ENCODE measurements at regions not wholly inside any gene's neighbourhood (a gene's known extent, or its start where the extent isn't known, plus 50 kb on each side); places are given as distances from the start of the nearest gene placed in this dataset.
"Not testable (repeated sequence)": the region's sequence is repeated elsewhere in the genome, so short reads cannot be mapped to it uniquely, and the experiment has no call there.

GRCh38 chr3:5698851-5699250 is 511.3 kb downstream of the EDEM1 start:
- Mint-ChIP-seq H3K27ac (ENCODE audit: unreplicated experiment) (peak overlapping the region; percentile 92), H3K36me3 (ENCODE audit: insufficient read depth, unreplicated experiment) (peaks cover 41% of the 10 kb centered on the region), H3K9me3 (ENCODE audit: low read depth, unreplicated experiment) (peaks cover 11% of the 10 kb centered on the region), H3K27me3 (ENCODE audit: unreplicated experiment) (no peaks in the 10 kb centered on the region), H3K4me1 (ENCODE audit: low read depth, unreplicated experiment) (peaks cover 33% of the 10 kb centered on the region), H3K4me3 (ENCODE audit: low read depth, unreplicated experiment) (peak overlapping the region; percentile 48)
- CTCF ChIA-PET, result no interaction called here
- TF ChIP-seq CTCF (IDR thresholded peaks at IDR 0.05; ENCODE audit: unreplicated experiment), result no peak
- no peak for DNase-seq
- intact Hi-C loops (cut with micrococcal nuclease; ENCODE audit: unreplicated experiment), result no loop called here
- TSS peak; percentile 41 for BruUV-seq (replicated peaks)

GRCh38 chr3:5699313-5699712 is 511.8 kb downstream of the EDEM1 start:
- Mint-ChIP-seq H3K27ac (ENCODE audit: unreplicated experiment) (peak overlapping the region; percentile 92), H3K9me3 (ENCODE audit: low read depth, unreplicated experiment) (peaks cover 11% of the 10 kb centered on the region), H3K4me3 (ENCODE audit: low read depth, unreplicated experiment) (peak overlapping the region; percentile 48), H3K4me1 (ENCODE audit: low read depth, unreplicated experiment) (peaks cover 33% of the 10 kb centered on the region), H3K27me3 (ENCODE audit: unreplicated experiment) (no peaks in the 10 kb centered on the region), H3K36me3 (ENCODE audit: insufficient read depth, unreplicated experiment) (peaks cover 41% of the 10 kb centered on the region)
- intact Hi-C loops (cut with micrococcal nuclease; ENCODE audit: unreplicated experiment), result no loop called here
- no TSS peak for BruUV-seq (replicated peaks)
- no peak for TF ChIP-seq CTCF (IDR thresholded peaks at IDR 0.05; ENCODE audit: unreplicated experiment)
- CTCF ChIA-PET, result interaction anchor here (1.0 kb wide), 1 partner anchor 9 kb away, joined by 3 read pairs; no protein-coding TSS in a partner anchor
- DNase-seq, result peak; percentile 56

DNA sequence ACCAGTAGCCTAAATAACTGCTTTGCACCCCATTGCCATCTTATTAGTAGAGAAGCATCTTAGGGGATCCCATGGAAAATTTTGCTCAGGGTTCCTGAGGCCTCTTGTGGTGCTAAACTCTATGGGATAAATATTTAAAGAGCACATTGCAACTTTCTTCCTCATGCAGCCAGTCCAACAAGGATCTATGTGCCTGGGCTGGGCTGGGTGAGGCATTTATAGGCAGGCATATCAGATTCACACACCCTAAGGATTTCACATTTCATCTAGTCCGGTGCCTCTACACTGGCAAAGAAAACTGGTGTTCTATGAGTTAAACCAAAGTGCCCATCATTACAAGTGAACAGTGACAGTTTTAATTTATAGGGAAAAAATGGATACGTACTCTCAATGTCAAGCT is 512.3 kb downstream of the EDEM1 start:
- no peaks in the 10 kb centered on the region for H3K27me3 Mint-ChIP-seq (ENCODE audit: unreplicated experiment)
- H3K4me1 Mint-ChIP-seq (ENCODE audit: low read depth, unreplicated experiment), result peaks cover 33% of the 10 kb centered on the region
- DNase-seq, result peak; percentile 36
- H3K36me3 Mint-ChIP-seq (ENCODE audit: insufficient read depth, unreplicated experiment), result peaks cover 41% of the 10 kb centered on the region
- H3K4me3 Mint-ChIP-seq (ENCODE audit: low read depth, unreplicated experiment), result peak overlapping the region; percentile 48
- peak overlapping the region; percentile 92 for H3K27ac Mint-ChIP-seq (ENCODE audit: unreplicated experiment)
- intact Hi-C loops (cut with micrococcal nuclease; ENCODE audit: unreplicated experiment), result no loop called here
- BruUV-seq (replicated peaks), result TSS peak; percentile 5
- H3K9me3 Mint-ChIP-seq (ENCODE audit: low read depth, unreplicated experiment), result peaks cover 11% of the 10 kb centered on the region
- CTCF ChIA-PET, result interaction anchor here (1.0 kb wide), 1 partner anchor 9 kb away, joined by 3 read pairs; no protein-coding TSS in a partner anchor
- no peak for TF ChIP-seq CTCF (IDR thresholded peaks at IDR 0.05; ENCODE audit: unreplicated experiment)

DNA sequence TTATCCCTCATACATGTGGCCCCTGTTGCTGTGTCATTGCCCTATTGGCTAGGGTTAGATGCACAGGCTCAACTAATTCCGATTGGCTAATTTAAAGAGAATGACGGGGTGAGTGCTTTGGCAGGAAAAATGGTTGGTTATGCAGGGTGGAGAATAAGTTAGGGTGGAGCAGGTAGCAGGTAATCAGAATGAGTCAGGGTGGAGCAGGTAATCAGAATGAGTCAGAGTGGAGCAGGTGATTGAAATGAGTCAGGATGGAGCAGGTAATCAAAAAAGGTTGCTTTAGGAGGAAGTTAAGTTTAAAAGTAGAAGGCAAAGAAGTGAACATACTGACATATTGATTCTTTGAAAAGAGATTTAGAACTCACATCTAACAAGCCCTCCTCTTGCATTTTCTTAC is 513.5 kb downstream of the EDEM1 start:
- Mint-ChIP-seq H3K36me3 (ENCODE audit: insufficient read depth, unreplicated experiment) (peaks cover 41% of the 10 kb centered on the region), H3K4me3 (ENCODE audit: low read depth, unreplicated experiment) (peak overlapping the region; percentile 50), H3K27ac (ENCODE audit: unreplicated experiment) (peak overlapping the region; percentile 92), H3K9me3 (ENCODE audit: low read depth, unreplicated experiment) (peaks cover 11% of the 10 kb centered on the region), H3K4me1 (ENCODE audit: low read depth, unreplicated experiment) (peaks cover 33% of the 10 kb centered on the region)
- H3K27me3 Mint-ChIP-seq (ENCODE audit: unreplicated experiment); intact Hi-C loops (cut with micrococcal nuclease; ENCODE audit: unreplicated experiment); BruUV-seq (replicated peaks); CTCF ChIA-PET: not testable (repeated sequence)
- DNase-seq, result peak; percentile 46

DNA sequence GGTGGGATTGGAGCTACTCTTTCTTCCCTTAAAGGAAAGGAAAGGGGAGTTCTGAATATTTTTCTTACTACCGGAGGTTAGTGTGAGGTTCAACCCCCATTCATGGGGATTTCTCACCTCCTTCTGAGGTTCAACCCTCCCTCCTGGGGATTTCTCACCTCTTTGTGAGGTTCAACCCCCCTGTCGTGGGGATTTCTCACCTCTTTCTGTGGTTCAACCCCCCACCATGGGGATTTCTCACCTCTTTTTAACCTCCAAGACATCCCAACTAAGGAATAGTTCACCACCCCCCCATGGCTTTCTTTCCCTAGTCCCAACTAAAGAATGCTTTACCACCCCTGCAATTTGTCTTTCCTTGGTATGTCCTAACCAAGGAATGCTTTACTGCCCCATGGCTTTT is 520.3 kb downstream of the EDEM1 start:
- H3K9me3 Mint-ChIP-seq (ENCODE audit: low read depth, unreplicated experiment), result peaks cover 10% of the 10 kb centered on the region
- CTCF ChIA-PET, result interaction anchor here (0.6 kb wide), 1 partner anchor 29 kb away, joined by 4 read pairs; no protein-coding TSS in a partner anchor

More for the DNA sequence above, 520.3 kb downstream of the EDEM1 start:
- no peak for TF ChIP-seq CTCF (IDR thresholded peaks at IDR 0.05; ENCODE audit: unreplicated experiment)
- no peak for DNase-seq
- Mint-ChIP-seq H3K36me3 (ENCODE audit: insufficient read depth, unreplicated experiment) (no peaks in the 10 kb centered on the region), H3K27ac (ENCODE audit: unreplicated experiment) (no peak overlapping the region), H3K4me1 (ENCODE audit: low read depth, unreplicated experiment) (peaks cover 21% of the 10 kb centered on the region), H3K4me3 (ENCODE audit: low read depth, unreplicated experiment) (no peak overlapping the region), H3K27me3 (ENCODE audit: unreplicated experiment) (no peaks in the 10 kb centered on the region)
- BruUV-seq (replicated peaks), result no TSS peak
- intact Hi-C loops (cut with micrococcal nuclease; ENCODE audit: unreplicated experiment), result no loop called here

Measured in Calu3 (cell line).